SU-DHL-6 (cell line): ENCODE measurements at regions not wholly inside any gene's neighbourhood (a gene's known extent, or its start where the extent isn't known, plus 50 kb on each side); places are given as distances from the start of the nearest gene placed in this dataset.

Experiments used
- H2AFZ ChIP-seq: fragments of 200-600 bp; sonication (generic); 2 replicates; pipeline ENCODE4 v1.6.1; 2014; ENCODE audit warnings: low read depth, mild to moderate bottlenecking, moderate library complexity, mixed read lengths, antibody characterized with exemption, low read length; ENCODE audit not compliant: severe bottlenecking
- H3F3A ChIP-seq: fragments of 200-600 bp; shearing (Covaris generic); 2 replicates; pipeline ENCODE4 v1.6.0; 2016; ENCODE audit warnings: antibody characterized with exemption, mild to moderate bottlenecking; ENCODE audit not compliant: insufficient read depth
- H3K27ac ChIP-seq: fragments of 200-600 bp; sonication (generic); 2 replicates; pipeline ENCODE4 v1.5.1; 2016; ENCODE audit warnings: low read depth, mild to moderate bottlenecking, low read length, moderate library complexity, mixed read lengths
- H3K27me3 ChIP-seq: fragments of 200-600 bp; sonication (generic), shearing (Covaris generic); 2 replicates; pipeline ENCODE4 v1.6.0; 2014; ENCODE audit warnings: mild to moderate bottlenecking, low read length
- H3K36me3 ChIP-seq: fragments of 200-600 bp; sonication (generic); 2 replicates; pipeline ENCODE4 v1.6.1; 2014; ENCODE audit warnings: mild to moderate bottlenecking, low read length, mixed read lengths
- H3K4me2 ChIP-seq: fragments of 300-600, 200-600 bp; shearing (Covaris generic), sonication (generic); 2 replicates; pipeline ENCODE4 v1.6.0; 2014; ENCODE audit warnings: low read length, low read depth, mild to moderate bottlenecking; ENCODE audit not compliant: poor library complexity, severe bottlenecking
- H3K4me3 ChIP-seq: fragments of 200-600 bp; sonication (generic); 2 replicates; pipeline ENCODE4 v1.5.1; 2014; ENCODE audit warnings: antibody characterized with exemption, low read length, mild to moderate bottlenecking, mixed read lengths; ENCODE audit not compliant: insufficient read depth, poor library complexity, severe bottlenecking
- H3K79me2 ChIP-seq: fragments of 200-600 bp; sonication (generic); 2 replicates; pipeline ENCODE4 v1.6.1; 2014; ENCODE audit warnings: mild to moderate bottlenecking, low read length, moderate library complexity; ENCODE audit not compliant: insufficient read depth
- H3K9ac ChIP-seq: fragments of 200-600 bp; sonication (generic); 2 replicates; pipeline ENCODE4 v1.7.0; 2014; ENCODE audit warnings: mild to moderate bottlenecking, low read length
- H3K9me2 ChIP-seq: fragments of 200-600 bp; sonication (generic); replicated peaks from 2 replicates; pipeline ENCODE4 v1.6.1; 2014; ENCODE audit warnings: low read length; ENCODE audit not compliant: insufficient read depth
- H3K9me3 ChIP-seq: fragments of 200-600 bp; sonication (generic); 2 replicates; pipeline ENCODE4 v1.6.1; 2014; ENCODE audit warnings: low read length, mixed read lengths; ENCODE audit not compliant: insufficient read depth
- H4K20me1 ChIP-seq: fragments of 200-600 bp; sonication (generic); 2 replicates; pipeline ENCODE4 v1.6.1; 2014; ENCODE audit warnings: low read depth, mild to moderate bottlenecking, antibody characterized with exemption, low read length, moderate library complexity, mixed read lengths
- EZH2phosphoT487 ChIP-seq: fragments of 200-600 bp; sonication (generic), shearing (Covaris generic); conservative IDR thresholded peaks from 2 replicates; pipeline ENCODE4 v1.6.1; 2018; ENCODE audit warnings: mild to moderate bottlenecking, antibody characterized with exemption, low read length, moderate library complexity, mixed read lengths
- TF ChIP-seq, protein P1 (sequence below): fragments of 200-600 bp; sonication (generic); IDR thresholded peaks from one replicate; pipeline ENCODE4 v1.5.1; 2017; ENCODE audit warnings: antibody characterized with exemption, mild to moderate bottlenecking, low read length, moderate library complexity; ENCODE audit not compliant: insufficient read depth, poor library complexity, severe bottlenecking

DNA sequence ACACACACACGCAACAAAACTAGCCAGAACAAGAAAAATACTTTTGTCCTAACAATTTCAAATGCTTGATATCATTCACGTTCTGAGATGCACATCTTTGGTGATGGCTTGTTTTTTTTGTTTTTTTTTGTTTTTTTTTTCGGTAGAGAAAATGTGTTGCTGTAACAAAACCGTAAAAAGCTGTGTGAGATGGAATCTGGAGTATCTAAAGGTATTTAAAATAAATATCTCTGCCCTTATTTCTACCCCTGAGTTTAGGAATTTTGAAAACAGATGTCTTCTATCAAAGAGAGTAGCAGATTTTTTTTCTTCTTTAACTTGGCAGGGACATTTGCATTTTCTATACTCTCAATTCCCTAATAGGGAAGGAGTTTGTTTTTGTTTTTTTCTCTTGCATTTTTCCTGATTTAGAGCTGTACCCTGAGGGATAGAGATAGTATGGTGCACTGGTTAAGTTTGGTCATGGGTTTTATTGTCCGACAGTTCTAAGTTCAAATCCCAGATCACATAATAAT lies 446.6 kb downstream of the KLF5 start:
- Histone ChIP-seq H3K36me3 (no peaks in the 10 kb centered on the region), H3K27me3 (no peaks in the 10 kb centered on the region), H3F3A (no peaks in the 10 kb centered on the region), H3K9me3 (no peaks in the 10 kb centered on the region), H3K27ac (no peak overlapping the region), H3K9me2 (no peaks in the 10 kb centered on the region), H4K20me1 (no peaks in the 10 kb centered on the region), H3K4me2 (no peak overlapping the region), H2AFZ (no peak overlapping the region), H3K4me3 (no peak overlapping the region), H3K79me2 (no peaks in the 10 kb centered on the region), H3K9ac (no peak overlapping the region)
- no peak for TF ChIP-seq EZH2phosphoT487
- TF ChIP-seq, protein P1, sequence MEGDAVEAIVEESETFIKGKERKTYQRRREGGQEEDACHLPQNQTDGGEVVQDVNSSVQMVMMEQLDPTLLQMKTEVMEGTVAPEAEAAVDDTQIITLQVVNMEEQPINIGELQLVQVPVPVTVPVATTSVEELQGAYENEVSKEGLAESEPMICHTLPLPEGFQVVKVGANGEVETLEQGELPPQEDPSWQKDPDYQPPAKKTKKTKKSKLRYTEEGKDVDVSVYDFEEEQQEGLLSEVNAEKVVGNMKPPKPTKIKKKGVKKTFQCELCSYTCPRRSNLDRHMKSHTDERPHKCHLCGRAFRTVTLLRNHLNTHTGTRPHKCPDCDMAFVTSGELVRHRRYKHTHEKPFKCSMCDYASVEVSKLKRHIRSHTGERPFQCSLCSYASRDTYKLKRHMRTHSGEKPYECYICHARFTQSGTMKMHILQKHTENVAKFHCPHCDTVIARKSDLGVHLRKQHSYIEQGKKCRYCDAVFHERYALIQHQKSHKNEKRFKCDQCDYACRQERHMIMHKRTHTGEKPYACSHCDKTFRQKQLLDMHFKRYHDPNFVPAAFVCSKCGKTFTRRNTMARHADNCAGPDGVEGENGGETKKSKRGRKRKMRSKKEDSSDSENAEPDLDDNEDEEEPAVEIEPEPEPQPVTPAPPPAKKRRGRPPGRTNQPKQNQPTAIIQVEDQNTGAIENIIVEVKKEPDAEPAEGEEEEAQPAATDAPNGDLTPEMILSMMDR = no peak

DNA sequence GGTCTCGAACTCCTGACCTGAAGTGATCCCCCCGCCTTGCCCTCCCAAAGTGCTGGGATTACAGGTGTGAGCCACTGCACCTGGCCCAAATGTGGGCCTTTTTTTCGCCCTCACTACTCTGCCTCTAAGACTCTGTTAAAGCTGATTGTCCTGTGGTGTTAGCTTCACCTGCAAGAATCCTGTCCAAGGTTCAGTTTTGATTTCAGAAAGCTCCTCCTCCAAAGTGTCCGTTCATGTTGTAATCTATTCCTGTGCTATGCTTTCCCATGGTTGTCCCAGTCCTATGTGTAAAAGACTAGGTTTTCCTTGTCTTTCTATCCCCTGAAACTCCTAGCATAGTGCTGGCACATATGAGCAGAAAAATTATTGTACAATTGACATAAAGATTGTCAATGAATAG lies 440.9 kb downstream of the KLF5 start:
- H3K27me3 ChIP-seq = no peaks in the 10 kb centered on the region
- H3F3A ChIP-seq = no peaks in the 10 kb centered on the region

DNA sequence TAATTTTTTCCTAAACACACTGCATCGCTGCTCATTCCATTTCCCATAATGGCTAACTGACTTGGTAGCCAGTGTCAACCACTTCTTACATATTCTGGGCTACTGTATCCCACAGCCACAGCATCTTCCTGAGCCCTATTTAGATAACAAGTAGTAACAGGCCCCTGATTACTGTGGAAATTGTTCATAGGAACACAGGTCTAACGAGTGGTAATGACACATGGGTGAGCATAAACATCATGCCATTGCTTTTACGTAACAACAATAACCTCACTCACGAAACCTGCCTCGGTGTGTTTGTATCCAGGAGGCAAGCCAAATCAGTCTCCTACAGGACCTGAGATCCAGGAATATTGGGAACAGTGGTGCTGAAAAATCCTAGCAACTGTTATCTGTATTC lies 438.6 kb downstream of the KLF5 start:
- H3K9me3 ChIP-seq = no peaks in the 10 kb centered on the region
- H3K4me2 ChIP-seq = no peak overlapping the region
- H3K4me3 ChIP-seq = no peak overlapping the region
- H4K20me1 ChIP-seq = no peaks in the 10 kb centered on the region
- no peaks in the 10 kb centered on the region for H3F3A ChIP-seq
- H3K9me2 ChIP-seq = no peaks in the 10 kb centered on the region
- no peak overlapping the region for H3K27ac ChIP-seq
- no peaks in the 10 kb centered on the region for H3K79me2 ChIP-seq
- H3K9ac ChIP-seq = no peak overlapping the region
- no peaks in the 10 kb centered on the region for H3K36me3 ChIP-seq
- H3K27me3 ChIP-seq = no peaks in the 10 kb centered on the region
- TF ChIP-seq, protein P1 = no peak
- no peak for TF ChIP-seq EZH2phosphoT487
- no peak overlapping the region for H2AFZ ChIP-seq

More for the DNA sequence above, 440.9 kb downstream of the KLF5 start:
- no peaks in the 10 kb centered on the region for H4K20me1 ChIP-seq
- no peak for TF ChIP-seq EZH2phosphoT487
- TF ChIP-seq, protein P1 = no peak
- no peak overlapping the region for H3K4me2 ChIP-seq
- H3K9me3 ChIP-seq = no peaks in the 10 kb centered on the region
- no peak overlapping the region for H3K9ac ChIP-seq
- H3K79me2 ChIP-seq = no peaks in the 10 kb centered on the region
- H3K4me3 ChIP-seq = no peak overlapping the region
- H2AFZ ChIP-seq = no peak overlapping the region
- H3K9me2 ChIP-seq = no peaks in the 10 kb centered on the region
- H3K27ac ChIP-seq = no peak overlapping the region
- H3K36me3 ChIP-seq = no peaks in the 10 kb centered on the region
